GM23338 (cell line): ENCODE measurements at regions not wholly inside any gene's neighbourhood (a gene's known extent, or its start where the extent isn't known, plus 50 kb on each side); places are given as distances from the start of the nearest gene placed in this dataset.

ENCODE experiments used
- ATAC-seq: fragments of 200-7000 bp; cut with Tn5 transposase; 3 replicates; pipeline ENCODE4 v1.9.1; 2020
- DNase-seq: peaks from one replicate; pipeline ENCODE4 v3.0.0-alpha.2; 2015; ENCODE audit warnings: low spot score
- H2AFZ ChIP-seq: fragments of 200-600 bp; sonication (generic); 2 replicates; pipeline ENCODE4 v1.8.0; 2016; ENCODE audit warnings: antibody characterized with exemption, mild to moderate bottlenecking, moderate library complexity
- H3F3A ChIP-seq: fragments of 200-600 bp; sonication (generic); replicated peaks from 2 replicates; pipeline ENCODE4 v1.8.0; 2017; ENCODE audit warnings: antibody characterized with exemption, mixed run types, low read depth
- H3K27ac ChIP-seq: fragments of 200-600 bp; sonication (generic); 2 replicates; pipeline ENCODE4 v1.6.1; 2016; ENCODE audit warnings: low read depth
- H3K27me3 ChIP-seq: fragments of 200-600 bp; sonication (generic); 2 replicates; pipeline ENCODE4 v1.8.0; 2016; ENCODE audit warnings: mild to moderate bottlenecking, mixed run types, moderate library complexity; ENCODE audit not compliant: insufficient read depth
- H3K36me3 ChIP-seq: fragments of 200-600 bp; sonication (generic); 2 replicates; pipeline ENCODE4 v1.8.0; 2016; ENCODE audit warnings: mild to moderate bottlenecking; ENCODE audit not compliant: insufficient read depth
- H3K4me1 ChIP-seq: fragments of 200-600 bp; sonication (generic); 2 replicates; pipeline ENCODE4 v1.8.0; 2016; ENCODE audit warnings: mild to moderate bottlenecking, moderate library complexity; ENCODE audit not compliant: insufficient read depth
- H3K4me2 ChIP-seq: fragments of 200-600 bp; sonication (generic); 2 replicates; pipeline ENCODE4 v1.7.1; 2017; ENCODE audit warnings: mixed run types
- H3K4me3 ChIP-seq: fragments of 200-600 bp; sonication (generic); 2 replicates; pipeline ENCODE4 v1.6.1; 2016; ENCODE audit warnings: mixed run types
- H3K79me2 ChIP-seq: fragments of 200-600 bp; sonication (generic); replicated peaks from 2 replicates; pipeline ENCODE4 v1.8.0; 2017; ENCODE audit warnings: mild to moderate bottlenecking; ENCODE audit not compliant: insufficient read depth
- H3K9me2 ChIP-seq: fragments of 200-600 bp; sonication (generic); 2 replicates; pipeline ENCODE4 v1.8.0; 2017; ENCODE audit not compliant: insufficient read depth
- H4K20me1 ChIP-seq: fragments of 200-600 bp; sonication (generic); replicated peaks from 2 replicates; pipeline ENCODE4 v1.8.0; 2017; ENCODE audit warnings: mild to moderate bottlenecking; ENCODE audit not compliant: insufficient read depth
- H3K27ac Mint-ChIP-seq: 2 replicates; pipeline ENCODE4 v1.8.0; 2020; ENCODE audit warnings: inconsistent platforms, mild to moderate bottlenecking, moderate library complexity, mixed read lengths
- H3K27me3 Mint-ChIP-seq: 3 replicates; pipeline ENCODE4 v1.8.0; 2022; ENCODE audit warnings: low read depth, mild to moderate bottlenecking, moderate library complexity, mixed read lengths, inconsistent platforms; ENCODE audit not compliant: insufficient read depth, poor library complexity
- H3K36me3 Mint-ChIP-seq: 3 replicates; pipeline ENCODE4 v1.8.0; 2021; ENCODE audit warnings: low read depth, mild to moderate bottlenecking, inconsistent platforms, moderate library complexity, mixed read lengths
- H3K4me1 Mint-ChIP-seq: 3 replicates; pipeline ENCODE4 v1.8.0; 2020; ENCODE audit warnings: mild to moderate bottlenecking, inconsistent platforms, mixed read lengths
- H3K4me3 Mint-ChIP-seq: 3 replicates; pipeline ENCODE4 v1.8.0; 2021; ENCODE audit warnings: moderate library complexity, mild to moderate bottlenecking, inconsistent platforms, mixed read lengths
- H3K9me3 Mint-ChIP-seq: 3 replicates; pipeline ENCODE4 v1.8.0; 2020; ENCODE audit warnings: moderate library complexity, mild to moderate bottlenecking, inconsistent platforms, mixed read lengths
- CREB1 ChIP-seq: fragments of 250-450 bp; sonication (Bioruptor Pico); IDR thresholded peaks from 2 replicates; pipeline ENCODE4 v1.5.0; 2020; ENCODE audit warnings: low read depth, mild to moderate bottlenecking, moderate library complexity
- ETS1 ChIP-seq: IDR thresholded peaks from 2 replicates; pipeline ENCODE4 v1.6.1; 2016; ENCODE audit warnings: antibody characterized with exemption
- EZH2 ChIP-seq: fragments of 200-600 bp; sonication (generic); IDR thresholded peaks from one replicate; pipeline ENCODE4 v1.8.0; 2017; ENCODE audit warnings: antibody characterized with exemption, mild to moderate bottlenecking, low read depth; ENCODE audit not compliant: unreplicated experiment
- EZH2phosphoT487 ChIP-seq: fragments of 200-600 bp; sonication (generic); IDR thresholded peaks from one replicate; pipeline ENCODE4 v1.8.1; 2018; ENCODE audit warnings: antibody characterized with exemption; ENCODE audit not compliant: unreplicated experiment
- JUNB ChIP-seq: IDR thresholded peaks from one replicate; pipeline ENCODE4 v1.6.1; 2016; ENCODE audit warnings: antibody characterized with exemption; ENCODE audit not compliant: unreplicated experiment
- NANOG ChIP-seq: IDR thresholded peaks from 2 replicates; pipeline ENCODE4 v1.6.1; 2016; ENCODE audit warnings: antibody characterized with exemption, borderline replicate concordance
- POLR2AphosphoS5 ChIP-seq: IDR thresholded peaks from 2 replicates; pipeline ENCODE4 v1.6.1; 2016; ENCODE audit warnings: antibody characterized with exemption, low read depth
- STAT1 ChIP-seq: IDR thresholded peaks from one replicate; pipeline ENCODE4 v1.6.1; 2016; ENCODE audit warnings: antibody characterized with exemption; ENCODE audit not compliant: unreplicated experiment
- ZNF114 ChIP-seq: fragments of 250-450 bp; sonication (Bioruptor Pico); IDR thresholded peaks from 2 replicates; pipeline ENCODE4 v1.5.0; 2020; ENCODE audit warnings: mild to moderate bottlenecking, moderate library complexity
- ZNF331 ChIP-seq: fragments of 250-450 bp; sonication (Bioruptor Pico); IDR thresholded peaks from 2 replicates; pipeline ENCODE4 v1.5.0; 2020; ENCODE audit warnings: low read depth, mild to moderate bottlenecking, moderate library complexity
- ZNF462 ChIP-seq: fragments of 250-450 bp; sonication (Bioruptor Pico); IDR thresholded peaks from 2 replicates; pipeline ENCODE4 v1.5.0; 2020; ENCODE audit warnings: mild to moderate bottlenecking, moderate library complexity
- TF ChIP-seq, protein P1 (sequence below), 2 experiments: fragments of 200-600 bp in 1 of 2; sonication (generic) in 1 of 2; conservative IDR thresholded peaks; 2 replicates each; pipeline versions ENCODE4 v1.5.1 to v1.6.1; 2016 to 2017; ENCODE audit warnings: antibody characterized with exemption in 2 of 2, low read depth in 2 of 2, mild to moderate bottlenecking in 2 of 2, moderate library complexity in 1 of 2
- TF ChIP-seq, protein P2 (sequence below): IDR thresholded peaks from one replicate; pipeline ENCODE4 v1.6.1; 2018; ENCODE audit warnings: antibody characterized with exemption; ENCODE audit not compliant: unreplicated experiment

- Histone ChIP-seq H3F3A (no peaks in the 10 kb centered on the region), H3K27ac (no peak overlapping the region), H3K4me2 (no peak overlapping the region), H3K9me2 (peaks cover 11% of the 10 kb centered on the region; the same call in 1 of the 2 replicates), H3K36me3 (no peaks in the 10 kb centered on the region), H3K4me1 (no peaks in the 10 kb centered on the region), H2AFZ (no peak overlapping the region), H4K20me1 (no peaks in the 10 kb centered on the region), H3K27me3 (no peaks in the 10 kb centered on the region), H3K4me3 (no peak overlapping the region), H3K79me2 (no peaks in the 10 kb centered on the region)
- no peak for DNase-seq
- Mint-ChIP-seq H3K4me1 (peaks cover 5% of the 10 kb centered on the region), H3K27ac (no peak overlapping the region), H3K4me3 (no peak overlapping the region), H3K9me3 (no peaks in the 10 kb centered on the region), H3K27me3 (peaks cover 3% of the 10 kb centered on the region), H3K36me3 (0 out of 3 replicates have a peak, but pooled peaks cover 2% of the 10 kb centered on the region)
- no peak for ATAC-seq
- TF ChIP-seq NANOG, result no peak
- no peak for TF ChIP-seq CREB1 (CRISPR knock-in tag)
- TF ChIP-seq ETS1, result no peak
- TF ChIP-seq EZH2, result no peak
- TF ChIP-seq, protein P1, sequence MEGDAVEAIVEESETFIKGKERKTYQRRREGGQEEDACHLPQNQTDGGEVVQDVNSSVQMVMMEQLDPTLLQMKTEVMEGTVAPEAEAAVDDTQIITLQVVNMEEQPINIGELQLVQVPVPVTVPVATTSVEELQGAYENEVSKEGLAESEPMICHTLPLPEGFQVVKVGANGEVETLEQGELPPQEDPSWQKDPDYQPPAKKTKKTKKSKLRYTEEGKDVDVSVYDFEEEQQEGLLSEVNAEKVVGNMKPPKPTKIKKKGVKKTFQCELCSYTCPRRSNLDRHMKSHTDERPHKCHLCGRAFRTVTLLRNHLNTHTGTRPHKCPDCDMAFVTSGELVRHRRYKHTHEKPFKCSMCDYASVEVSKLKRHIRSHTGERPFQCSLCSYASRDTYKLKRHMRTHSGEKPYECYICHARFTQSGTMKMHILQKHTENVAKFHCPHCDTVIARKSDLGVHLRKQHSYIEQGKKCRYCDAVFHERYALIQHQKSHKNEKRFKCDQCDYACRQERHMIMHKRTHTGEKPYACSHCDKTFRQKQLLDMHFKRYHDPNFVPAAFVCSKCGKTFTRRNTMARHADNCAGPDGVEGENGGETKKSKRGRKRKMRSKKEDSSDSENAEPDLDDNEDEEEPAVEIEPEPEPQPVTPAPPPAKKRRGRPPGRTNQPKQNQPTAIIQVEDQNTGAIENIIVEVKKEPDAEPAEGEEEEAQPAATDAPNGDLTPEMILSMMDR (conservative IDR thresholded peaks at IDR 0.05; ENCODE audit: low read depth in 2 of 2), result no peak
- TF ChIP-seq, protein P2, sequence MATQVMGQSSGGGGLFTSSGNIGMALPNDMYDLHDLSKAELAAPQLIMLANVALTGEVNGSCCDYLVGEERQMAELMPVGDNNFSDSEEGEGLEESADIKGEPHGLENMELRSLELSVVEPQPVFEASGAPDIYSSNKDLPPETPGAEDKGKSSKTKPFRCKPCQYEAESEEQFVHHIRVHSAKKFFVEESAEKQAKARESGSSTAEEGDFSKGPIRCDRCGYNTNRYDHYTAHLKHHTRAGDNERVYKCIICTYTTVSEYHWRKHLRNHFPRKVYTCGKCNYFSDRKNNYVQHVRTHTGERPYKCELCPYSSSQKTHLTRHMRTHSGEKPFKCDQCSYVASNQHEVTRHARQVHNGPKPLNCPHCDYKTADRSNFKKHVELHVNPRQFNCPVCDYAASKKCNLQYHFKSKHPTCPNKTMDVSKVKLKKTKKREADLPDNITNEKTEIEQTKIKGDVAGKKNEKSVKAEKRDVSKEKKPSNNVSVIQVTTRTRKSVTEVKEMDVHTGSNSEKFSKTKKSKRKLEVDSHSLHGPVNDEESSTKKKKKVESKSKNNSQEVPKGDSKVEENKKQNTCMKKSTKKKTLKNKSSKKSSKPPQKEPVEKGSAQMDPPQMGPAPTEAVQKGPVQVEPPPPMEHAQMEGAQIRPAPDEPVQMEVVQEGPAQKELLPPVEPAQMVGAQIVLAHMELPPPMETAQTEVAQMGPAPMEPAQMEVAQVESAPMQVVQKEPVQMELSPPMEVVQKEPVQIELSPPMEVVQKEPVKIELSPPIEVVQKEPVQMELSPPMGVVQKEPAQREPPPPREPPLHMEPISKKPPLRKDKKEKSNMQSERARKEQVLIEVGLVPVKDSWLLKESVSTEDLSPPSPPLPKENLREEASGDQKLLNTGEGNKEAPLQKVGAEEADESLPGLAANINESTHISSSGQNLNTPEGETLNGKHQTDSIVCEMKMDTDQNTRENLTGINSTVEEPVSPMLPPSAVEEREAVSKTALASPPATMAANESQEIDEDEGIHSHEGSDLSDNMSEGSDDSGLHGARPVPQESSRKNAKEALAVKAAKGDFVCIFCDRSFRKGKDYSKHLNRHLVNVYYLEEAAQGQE, result no peak
- no peak for TF ChIP-seq ZNF331 (CRISPR knock-in tag)
- TF ChIP-seq STAT1, result no peak
- TF ChIP-seq ZNF114 (CRISPR knock-in tag), result no peak
- TF ChIP-seq POLR2AphosphoS5, result no peak
- no peak for TF ChIP-seq EZH2phosphoT487
- no peak for TF ChIP-seq JUNB
- no peak for TF ChIP-seq ZNF462 (CRISPR knock-in tag)
Measured at GRCh38 chr2:57397550-57398360, 648.9 kb upstream of the VRK2 start.
